ENCODE measurements at regions not wholly inside any gene's neighbourhood (a gene's known extent, or its start where the extent isn't known, plus 50 kb on each side); places are given as distances from the start of the nearest gene placed in this dataset.
A peak's percentile ranks its signal among the peaks of the same experiment; 100 is the strongest.
"Not testable (repeated sequence)": the region's sequence is repeated elsewhere in the genome, so short reads cannot be mapped to it uniquely, and the experiment has no call there.

- DNase-seq, result not testable (repeated sequence)
These were observed 535.7 kb upstream of the RGMB start for GRCh38 chr5:98237794-98238193.

DNA sequence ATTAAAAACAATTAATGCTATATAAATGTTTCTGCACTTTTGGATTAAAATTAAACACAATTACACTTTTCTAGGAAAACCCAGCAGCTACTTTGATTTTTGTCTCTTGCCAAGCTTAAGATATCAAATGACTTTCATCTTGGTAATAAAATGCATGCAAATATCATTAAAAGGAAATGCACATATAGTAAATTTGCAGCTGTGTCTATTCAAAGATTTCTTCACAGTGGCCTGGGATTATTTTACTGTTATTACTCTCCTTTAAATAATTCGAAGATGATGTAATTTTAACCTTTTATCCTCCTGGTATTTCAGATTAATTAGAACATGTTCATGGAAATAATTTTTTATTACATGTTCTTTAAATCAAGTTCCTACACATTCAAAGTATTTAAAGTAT lies 529.5 kb upstream of the RGMB start:
- no peak for DNase-seq

DNA sequence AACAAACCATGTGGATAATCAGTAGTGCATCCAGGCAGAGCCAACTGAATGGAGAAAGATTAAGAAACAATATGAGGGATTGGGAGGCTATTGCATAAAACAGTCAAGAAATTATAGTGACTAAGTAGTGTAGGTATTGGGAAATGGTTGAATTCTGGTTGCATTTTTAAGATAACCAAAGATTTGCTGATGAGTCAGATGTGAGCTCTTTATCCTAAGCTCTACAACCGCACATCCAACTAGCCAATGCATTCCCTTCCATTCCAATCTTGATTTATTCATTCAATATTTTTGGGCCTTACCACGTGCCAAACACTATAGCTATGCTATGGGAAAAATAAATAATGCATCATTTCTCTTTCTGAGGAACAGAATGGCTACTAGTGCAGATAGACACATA lies 524.5 kb upstream of the RGMB start:
- no peak for DNase-seq

DNA sequence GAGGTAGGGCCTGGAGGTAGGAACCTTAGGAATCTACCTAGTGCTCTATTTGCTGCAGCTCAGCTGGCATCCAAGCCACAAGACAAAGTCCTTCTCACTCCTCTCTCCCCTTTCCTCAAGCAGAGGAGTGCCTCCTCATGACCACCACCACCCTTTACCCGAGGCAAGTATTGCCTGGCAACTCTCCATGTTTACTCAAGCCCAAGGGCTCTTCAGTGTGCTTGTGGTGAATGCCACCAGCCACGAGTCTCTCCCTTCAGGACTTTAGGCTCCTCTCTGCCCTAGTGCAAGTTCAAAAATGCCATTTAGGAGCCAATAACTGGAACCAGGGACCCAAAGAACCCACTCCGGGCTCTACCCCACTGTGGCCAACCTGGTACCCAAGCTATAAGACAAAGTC lies 514.5 kb upstream of the RGMB start:
- no peak for DNase-seq

DNA sequence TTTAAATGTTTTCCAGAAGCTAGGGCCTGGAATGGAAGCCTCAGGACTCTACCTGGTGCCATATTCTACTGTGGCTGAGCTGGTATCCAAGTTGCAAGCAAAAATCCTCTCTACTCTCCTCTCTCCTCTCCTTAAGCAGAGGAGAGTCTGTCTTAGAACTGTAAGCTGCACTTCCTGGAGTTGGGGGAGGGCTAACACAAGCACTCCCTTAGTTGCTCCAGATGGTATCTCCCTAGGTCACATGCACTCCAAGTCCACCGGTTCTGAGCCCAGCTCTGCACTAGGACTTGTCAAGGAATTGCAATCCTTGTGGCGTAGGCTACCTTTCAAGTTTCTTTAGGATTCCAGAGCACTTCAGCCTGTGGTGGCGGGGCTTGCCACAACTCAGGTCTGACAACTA lies 513.9 kb upstream of the RGMB start:
- no peak for DNase-seq

DNA sequence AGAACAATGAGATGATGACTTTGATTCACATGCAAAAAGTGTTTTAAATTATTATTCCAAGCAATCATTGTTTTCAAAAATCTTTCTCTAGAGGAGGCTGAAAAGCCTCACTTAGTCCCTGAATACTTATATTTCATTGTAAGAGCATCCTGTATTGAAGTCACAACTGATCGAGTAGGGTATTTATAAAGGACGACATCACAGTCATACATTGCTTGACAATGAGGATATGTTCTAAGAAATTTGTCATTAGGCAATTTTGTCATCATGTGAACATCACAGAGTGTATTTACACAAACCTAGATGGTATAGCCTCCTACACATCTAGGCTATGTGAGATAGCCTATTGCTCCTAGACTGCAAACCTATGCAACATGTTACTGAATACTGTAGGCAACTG lies 510.4 kb upstream of the RGMB start:
- DNase-seq, result no peak

DNA sequence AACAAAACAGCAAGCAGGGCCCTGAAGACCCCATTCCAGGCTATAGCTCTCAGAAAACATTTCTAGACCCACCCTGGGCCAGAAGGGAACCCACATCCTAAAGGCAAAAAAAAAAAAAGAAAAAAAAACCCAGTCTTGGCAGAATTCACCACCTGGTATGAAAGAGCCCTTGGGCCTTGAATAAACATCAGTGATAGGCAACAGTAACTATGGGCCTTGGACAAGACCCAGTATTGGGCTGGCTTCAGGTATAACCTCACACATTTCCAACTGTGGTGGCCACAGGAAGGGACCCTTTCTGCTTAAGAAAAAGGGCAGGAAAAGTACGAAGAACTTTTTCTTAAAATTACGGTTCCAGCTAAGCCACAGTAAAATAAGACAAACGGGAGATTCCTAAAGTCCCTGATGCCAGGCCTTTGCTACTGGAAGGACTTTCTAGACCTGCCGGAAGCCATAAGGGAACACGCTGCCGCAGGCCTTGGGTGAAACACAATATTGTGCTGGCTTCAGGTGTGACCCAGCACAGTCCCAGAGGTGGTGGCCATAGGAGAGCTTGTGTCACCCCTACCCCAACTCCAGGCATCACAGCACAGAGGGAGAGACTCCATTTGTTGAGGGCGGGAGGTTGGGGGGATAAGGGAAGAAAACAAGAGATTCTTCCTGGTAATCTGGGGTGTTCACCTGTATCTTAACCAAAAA lies 505.2 kb upstream of the RGMB start:
- DNase-seq, result no peak

- DNase-seq, result no peak
These were observed 497.5 kb upstream of the RGMB start for GRCh38 chr5:98275980-98276379.

- DNase-seq, result no peak
These were observed 490.9 kb upstream of the RGMB start for GRCh38 chr5:98282521-98282920.

GRCh38 chr5:98292496-98292895 lies 481.0 kb upstream of the RGMB start:
- DNase-seq, result no peak

DNA sequence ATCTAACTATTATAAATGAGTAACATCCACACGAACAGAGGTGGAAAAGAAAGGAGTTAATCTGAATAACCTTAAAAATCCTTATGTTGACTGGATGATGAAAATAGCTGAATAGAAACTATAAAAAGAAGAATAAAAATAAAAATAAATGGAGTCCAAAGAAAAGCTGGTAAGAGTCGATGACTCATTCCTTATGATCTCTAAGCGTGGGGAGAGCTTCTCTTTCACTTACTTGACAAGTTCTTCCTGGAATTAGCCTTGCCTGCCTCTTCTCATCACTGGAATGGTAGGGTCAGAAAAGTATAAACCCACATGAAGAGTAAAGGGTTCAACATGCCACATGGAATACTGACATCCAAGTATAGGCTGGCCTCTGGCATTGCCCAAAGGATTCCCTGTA lies 477.0 kb upstream of the RGMB start:
- DNase-seq, result no peak

DNA sequence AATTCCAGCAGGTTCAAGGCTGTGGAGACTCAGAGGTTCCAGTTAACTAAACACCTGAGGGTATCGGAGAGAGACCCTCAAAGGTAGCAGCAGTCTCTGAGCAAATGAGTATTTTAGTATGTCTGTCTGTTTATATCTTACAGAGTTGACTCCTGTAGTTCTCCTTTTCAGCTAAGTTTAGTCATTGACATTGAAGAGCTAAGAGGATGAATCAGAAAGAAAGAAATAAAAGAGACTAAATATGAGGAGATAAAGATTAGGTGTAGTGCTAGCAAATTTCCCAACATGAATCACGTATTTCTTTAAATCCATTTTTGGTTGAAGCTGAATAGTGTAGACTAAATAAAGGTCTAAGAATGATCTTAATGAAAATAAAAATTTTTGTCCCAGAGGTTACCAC lies 474.0 kb upstream of the RGMB start:
- no peak for DNase-seq

GRCh38 chr5:98301547-98301946 lies 471.9 kb upstream of the RGMB start:
- DNase-seq, result no peak

DNA sequence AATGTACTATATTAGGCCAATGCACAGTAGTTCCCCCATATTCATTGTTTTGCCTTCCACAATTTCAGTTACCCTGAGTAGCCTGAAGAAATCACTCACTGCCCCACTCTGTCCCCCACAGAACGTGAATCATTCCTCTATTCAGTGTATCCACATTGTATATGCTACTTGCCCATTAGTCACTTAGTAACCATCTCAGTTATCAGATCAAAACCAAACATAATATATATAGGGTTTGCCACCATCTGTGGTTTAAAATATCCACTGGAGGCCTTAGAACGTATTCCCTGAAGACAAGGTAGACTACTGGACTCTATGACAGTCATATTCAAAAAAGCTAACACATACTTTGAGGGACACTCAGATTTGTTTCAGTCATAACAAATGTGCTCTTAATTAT lies 465.7 kb upstream of the RGMB start:
- DNase-seq, result no peak

DNA sequence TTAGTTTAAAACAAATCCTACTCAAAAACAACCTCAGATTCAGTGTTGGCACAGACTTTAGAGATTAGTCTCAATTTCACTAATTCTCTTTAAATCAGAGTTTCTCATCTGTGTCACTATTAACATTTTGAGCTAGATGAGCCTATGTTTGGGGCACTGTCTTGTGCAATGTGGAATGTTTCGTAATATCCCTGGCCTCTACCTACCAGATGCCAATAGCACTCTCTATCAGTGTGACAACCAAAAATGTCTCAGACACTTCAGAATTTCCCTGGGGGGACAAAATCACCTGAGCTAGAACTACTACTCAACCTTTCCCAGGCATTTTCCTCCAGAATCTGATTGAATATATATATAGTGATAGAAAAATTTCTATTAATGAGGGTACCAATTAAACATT lies 465.2 kb upstream of the RGMB start:
- no peak for DNase-seq

DNA sequence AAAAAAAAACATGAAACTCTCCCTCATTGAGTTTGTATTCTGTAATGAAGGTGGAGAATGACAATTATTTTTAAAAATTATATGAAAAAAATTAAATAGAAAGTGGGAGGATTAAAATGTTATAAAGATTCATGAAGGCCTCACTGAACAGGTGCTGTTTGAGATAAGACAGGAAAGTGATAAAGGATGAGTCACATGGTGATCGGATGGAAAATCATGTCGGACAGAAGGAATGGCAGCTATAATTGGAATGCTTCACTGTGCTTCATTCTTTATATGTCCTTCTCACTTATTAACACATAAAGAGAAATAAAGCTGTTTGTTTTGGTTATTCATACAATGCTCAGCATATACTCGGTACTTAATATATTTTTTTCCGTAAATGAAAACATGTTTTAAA lies 464.5 kb upstream of the RGMB start:
- no peak for DNase-seq

- peak; percentile 22 for DNase-seq
These were observed 463.5 kb upstream of the RGMB start for GRCh38 chr5:98309785-98310598.

DNA sequence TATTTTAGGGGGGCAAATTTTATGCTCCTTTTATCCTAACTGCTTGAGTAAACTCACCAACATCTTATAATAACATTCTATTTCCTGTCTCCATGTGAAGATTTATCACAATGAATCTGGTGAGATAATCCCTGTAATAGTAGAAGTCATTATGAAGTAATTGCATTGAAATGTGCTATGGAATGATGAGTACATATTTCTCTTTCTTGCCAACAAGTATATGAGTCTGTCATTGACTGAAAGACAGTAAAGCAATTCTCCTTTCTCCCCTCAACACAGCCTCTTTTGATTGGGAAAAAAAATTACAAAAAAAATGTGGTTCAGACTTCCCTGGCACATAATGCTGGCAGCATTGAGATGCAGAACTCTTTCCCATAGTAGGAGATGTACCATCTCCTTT lies 459.2 kb upstream of the RGMB start:
- DNase-seq, result no peak

- DNase-seq, result no peak
These were observed 455.1 kb upstream of the RGMB start for GRCh38 chr5:98318386-98318785.

DNA sequence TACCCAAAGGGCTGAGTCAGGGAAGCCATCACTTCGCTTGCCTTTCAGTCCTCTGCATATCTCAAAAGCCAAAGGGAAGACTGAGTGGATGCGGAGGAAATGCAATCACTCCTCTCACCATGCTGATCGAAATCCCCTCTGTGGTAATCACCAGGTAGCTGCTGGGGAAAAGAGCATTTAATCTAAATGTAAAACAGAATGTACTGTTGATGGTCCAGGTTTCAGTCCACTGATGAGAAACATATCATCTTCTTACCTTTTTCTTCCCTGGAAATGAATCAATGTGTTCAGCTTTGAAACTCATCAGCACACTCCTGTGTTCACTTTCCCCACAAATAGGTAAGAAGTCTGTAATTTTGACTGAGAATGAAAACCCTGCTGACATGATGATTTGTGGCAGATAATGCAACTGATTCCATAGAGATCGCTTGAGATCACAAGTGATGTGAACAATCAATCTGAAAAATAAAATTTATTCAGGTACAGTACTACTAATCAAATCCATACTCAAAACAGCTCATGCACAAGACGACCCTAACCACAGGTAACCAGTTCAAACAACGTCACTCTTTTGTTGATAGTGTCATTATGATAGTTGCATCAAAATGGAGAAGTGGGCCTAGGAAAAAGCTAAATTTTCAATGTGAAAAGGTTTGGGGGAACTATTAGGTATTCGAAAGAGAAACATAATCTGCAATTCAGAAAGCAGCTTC lies 454.0 kb upstream of the RGMB start:
- no peak for DNase-seq

DNA sequence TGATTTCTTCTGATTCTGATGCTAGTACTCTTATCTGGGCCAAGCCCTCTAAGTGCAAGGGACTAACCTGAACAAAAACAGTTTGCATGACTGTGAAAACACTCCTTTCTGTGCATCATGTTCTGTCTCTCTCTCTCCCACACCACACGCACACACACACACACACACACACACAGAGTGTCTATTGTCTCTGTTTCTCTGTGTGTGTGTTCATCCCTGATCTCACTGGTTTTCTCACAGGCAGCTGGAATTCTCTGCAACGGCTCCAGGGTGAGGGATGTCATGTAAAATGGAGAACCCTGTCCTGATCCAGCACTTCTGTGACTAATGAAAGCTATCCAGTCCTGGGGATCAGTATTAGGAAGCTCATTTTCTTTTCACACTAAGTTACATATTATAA lies 453.1 kb upstream of the RGMB start:
- DNase-seq, result no peak

DNA sequence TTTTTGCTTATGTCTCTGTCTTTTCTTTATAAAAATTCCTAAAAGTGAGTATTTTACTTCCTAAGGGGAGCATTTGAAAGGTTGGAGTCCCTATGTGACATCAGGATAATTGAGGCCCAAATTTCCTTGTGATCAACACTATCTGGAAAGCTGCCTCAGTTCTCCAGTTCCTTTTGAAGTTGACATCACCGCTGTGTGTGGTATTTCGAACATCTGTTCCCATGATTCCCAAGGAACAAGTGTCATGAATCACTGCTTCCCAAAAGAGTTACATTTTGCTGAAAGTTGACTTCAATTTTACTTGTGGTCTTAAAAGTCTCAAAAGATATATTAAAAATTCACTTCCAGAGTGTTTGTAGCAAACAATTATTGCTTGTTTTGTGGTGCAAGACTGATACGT lies 452.1 kb upstream of the RGMB start:
- no peak for DNase-seq

DNA sequence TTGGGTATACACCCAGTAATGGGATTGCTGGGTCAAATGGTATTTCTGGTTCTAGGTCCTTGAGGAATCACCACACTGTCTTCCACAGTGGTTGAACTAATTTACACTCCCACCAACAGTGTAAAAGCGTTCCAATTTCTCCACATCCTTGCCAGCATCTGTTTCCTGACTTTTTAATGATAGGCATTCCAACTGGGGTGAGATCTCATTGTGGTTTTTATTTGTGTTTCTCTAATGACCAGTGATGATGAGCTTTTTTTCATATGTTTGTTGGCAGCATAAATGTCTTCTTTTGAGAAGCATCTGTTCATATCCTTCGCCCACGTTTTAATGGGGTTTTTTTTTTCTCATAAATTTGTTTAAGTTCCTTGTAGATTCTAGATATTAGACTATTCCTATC lies 448.3 kb upstream of the RGMB start:
- DNase-seq, result not testable (repeated sequence)

- DNase-seq, result no peak
These were observed 445.4 kb upstream of the RGMB start for GRCh38 chr5:98328015-98328414.
